Stimulated activated CD4-positive, alpha-beta T cell treated with anti-CD3 and anti-CD28 coated beads, Interleukin-15, amount 100 ng/mL, for 1 hour (primary cell): ENCODE measurements at regions not wholly inside any gene's neighbourhood (a gene's known extent, or its start where the extent isn't known, plus 50 kb on each side); places are given as distances from the start of the nearest gene placed in this dataset.

Experiments used
- DNase-seq, 2 donors: peaks; one replicate each; pipeline ENCODE4 v3.0.0-alpha.2; 2020; ENCODE audit warnings: low read depth in 1 of 2, low spot score in 1 of 2

GRCh38 chr2:831622-832021, 119.0 kb upstream of the SNTG2 start:
- no peak for DNase-seq

GRCh38 chr2:831225-831536, 119.5 kb upstream of the SNTG2 start:
- DNase-seq: no peak

GRCh38 chr2:830419-831224, 120.0 kb upstream of the SNTG2 start:
- no peak for DNase-seq

GRCh38 chr2:829047-829446, 121.6 kb upstream of the SNTG2 start:
- DNase-seq: no peak

- DNase-seq: no peak
Measured at GRCh38 chr2:824954-825353, 125.7 kb upstream of the SNTG2 start.

GRCh38 chr2:824524-824923, 126.1 kb upstream of the SNTG2 start:
- DNase-seq: no peak

GRCh38 chr2:821546-821945, 129.1 kb upstream of the SNTG2 start:
- DNase-seq: no peak

GRCh38 chr2:819601-820000, 131.0 kb upstream of the SNTG2 start:
- DNase-seq: no peak

GRCh38 chr2:819121-819520, 131.5 kb upstream of the SNTG2 start:
- DNase-seq: no peak

- no peak for DNase-seq
Measured at GRCh38 chr2:817336-818015, 133.2 kb upstream of the SNTG2 start.

- DNase-seq: no peak
Measured at GRCh38 chr2:816278-816677, 134.4 kb upstream of the SNTG2 start.

GRCh38 chr2:810397-810796, 133.2 kb upstream of the TMEM18 start:
- no peak for DNase-seq

GRCh38 chr2:807300-807699, 130.1 kb upstream of the TMEM18 start:
- no peak for DNase-seq

GRCh38 chr2:805664-806063, 128.5 kb upstream of the TMEM18 start:
- no peak for DNase-seq

GRCh38 chr2:797993-798392, 120.8 kb upstream of the TMEM18 start:
- DNase-seq: no peak

- DNase-seq: no peak
Measured at GRCh38 chr2:797556-797955, 120.3 kb upstream of the TMEM18 start.

- no peak for DNase-seq
Measured at GRCh38 chr2:796141-796985, 119.2 kb upstream of the TMEM18 start.

GRCh38 chr2:795531-796041, 118.4 kb upstream of the TMEM18 start:
- no peak for DNase-seq

GRCh38 chr2:794554-795241, 117.5 kb upstream of the TMEM18 start:
- no peak for DNase-seq

GRCh38 chr2:793236-793635, 116.0 kb upstream of the TMEM18 start:
- DNase-seq: no peak

GRCh38 chr2:792687-793086, 115.5 kb upstream of the TMEM18 start:
- no peak for DNase-seq
